ENCODE measurements at regions not wholly inside any gene's neighbourhood (a gene's known extent, or its start where the extent isn't known, plus 50 kb on each side); places are given as distances from the start of the nearest gene placed in this dataset.

DNA sequence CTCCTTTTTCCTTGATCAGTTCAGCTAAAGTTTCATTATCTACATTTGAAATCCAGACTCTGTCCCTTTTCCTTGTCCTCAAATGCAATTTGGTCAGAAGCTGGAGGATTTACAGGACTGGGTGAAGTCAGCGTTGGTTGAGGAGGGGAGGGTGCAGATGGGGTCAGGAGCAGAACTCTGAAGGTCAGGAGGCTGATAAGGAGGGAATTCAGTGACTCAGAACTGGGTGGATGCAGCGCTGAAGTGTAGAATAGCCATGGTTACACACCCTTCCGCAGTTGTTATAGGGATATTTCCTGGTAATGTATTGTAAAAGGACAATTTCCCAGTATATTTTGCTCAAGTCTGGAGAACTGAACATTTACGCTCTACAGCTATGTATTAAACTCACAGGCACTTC is 133.1 kb upstream of the FOXA2 start:
- Histone ChIP-seq H3K27me3 (replicated peaks; ENCODE audit: control insufficient read depth, insufficient read depth, low read length) (no peaks in the 10 kb centered on the region), H3K4me3 (replicated peaks; ENCODE audit: low read depth, low read length) (no peak overlapping the region), H3K36me3 (ENCODE audit: control insufficient read depth, insufficient read depth, low read length) (no peaks in the 10 kb centered on the region)
- TF ChIP-seq, protein P1, sequence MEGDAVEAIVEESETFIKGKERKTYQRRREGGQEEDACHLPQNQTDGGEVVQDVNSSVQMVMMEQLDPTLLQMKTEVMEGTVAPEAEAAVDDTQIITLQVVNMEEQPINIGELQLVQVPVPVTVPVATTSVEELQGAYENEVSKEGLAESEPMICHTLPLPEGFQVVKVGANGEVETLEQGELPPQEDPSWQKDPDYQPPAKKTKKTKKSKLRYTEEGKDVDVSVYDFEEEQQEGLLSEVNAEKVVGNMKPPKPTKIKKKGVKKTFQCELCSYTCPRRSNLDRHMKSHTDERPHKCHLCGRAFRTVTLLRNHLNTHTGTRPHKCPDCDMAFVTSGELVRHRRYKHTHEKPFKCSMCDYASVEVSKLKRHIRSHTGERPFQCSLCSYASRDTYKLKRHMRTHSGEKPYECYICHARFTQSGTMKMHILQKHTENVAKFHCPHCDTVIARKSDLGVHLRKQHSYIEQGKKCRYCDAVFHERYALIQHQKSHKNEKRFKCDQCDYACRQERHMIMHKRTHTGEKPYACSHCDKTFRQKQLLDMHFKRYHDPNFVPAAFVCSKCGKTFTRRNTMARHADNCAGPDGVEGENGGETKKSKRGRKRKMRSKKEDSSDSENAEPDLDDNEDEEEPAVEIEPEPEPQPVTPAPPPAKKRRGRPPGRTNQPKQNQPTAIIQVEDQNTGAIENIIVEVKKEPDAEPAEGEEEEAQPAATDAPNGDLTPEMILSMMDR (IDR thresholded peaks at IDR 0.05; ENCODE audit: insufficient read depth, low read length, poor library complexity, severe bottlenecking): no peak
- DNase-seq (ENCODE audit: extremely low read depth, insufficient read length): no peak

DNA sequence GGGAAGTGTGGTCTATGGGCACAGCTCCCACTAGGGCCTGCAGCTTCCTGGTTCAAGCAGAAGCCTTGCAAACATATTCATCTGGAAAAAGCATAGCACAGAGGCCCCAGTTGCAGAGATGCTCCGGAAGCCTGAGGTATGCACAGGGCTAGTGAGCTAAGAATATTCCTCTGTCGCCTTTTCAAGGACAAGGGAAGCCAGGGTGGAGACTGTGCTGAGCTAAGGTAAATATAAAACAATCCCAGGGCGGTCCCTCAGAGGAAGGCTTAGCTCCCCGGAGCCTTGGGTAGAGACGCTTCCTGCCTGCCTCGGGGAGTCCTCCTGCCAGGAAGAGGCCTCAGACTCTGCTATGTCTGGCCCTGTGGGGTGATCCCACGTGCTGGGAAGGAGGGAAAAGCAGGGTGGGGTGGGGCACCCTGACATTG is 134.8 kb upstream of the FOXA2 start:
- DNase-seq (ENCODE audit: extremely low read depth, insufficient read length): no peak
- no peak overlapping the region for H3K4me3 ChIP-seq (replicated peaks; ENCODE audit: low read depth, low read length)
- H3K36me3 ChIP-seq (ENCODE audit: control insufficient read depth, insufficient read depth, low read length): no peaks in the 10 kb centered on the region
- TF ChIP-seq, protein P1 (IDR thresholded peaks at IDR 0.05; ENCODE audit: insufficient read depth, low read length, poor library complexity, severe bottlenecking): no peak
- H3K27me3 ChIP-seq (replicated peaks; ENCODE audit: control insufficient read depth, insufficient read depth, low read length): no peaks in the 10 kb centered on the region

DNA sequence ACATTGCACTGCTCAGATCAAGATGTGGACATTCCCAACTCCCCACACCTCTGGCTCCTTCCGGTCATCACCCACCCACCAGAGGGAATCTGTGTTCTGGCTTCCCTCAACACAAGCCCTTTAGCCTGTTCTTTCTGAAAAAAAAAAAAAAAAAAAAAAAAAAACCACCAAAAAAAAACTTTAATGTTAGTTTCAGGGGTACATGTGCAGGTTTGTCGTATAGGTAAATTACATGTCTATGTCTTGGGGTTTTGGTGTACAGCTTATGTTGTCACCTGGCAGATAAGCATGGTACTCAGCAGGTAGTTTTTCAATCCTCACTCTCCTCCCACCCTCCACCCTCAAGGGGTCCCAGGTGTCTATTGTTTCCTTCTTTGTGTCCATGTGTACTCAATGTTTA is 135.8 kb upstream of the FOXA2 start:
- no peak overlapping the region for H3K4me3 ChIP-seq (replicated peaks; ENCODE audit: low read depth, low read length)
- H3K27me3 ChIP-seq (replicated peaks; ENCODE audit: control insufficient read depth, insufficient read depth, low read length): no peaks in the 10 kb centered on the region

DNA sequence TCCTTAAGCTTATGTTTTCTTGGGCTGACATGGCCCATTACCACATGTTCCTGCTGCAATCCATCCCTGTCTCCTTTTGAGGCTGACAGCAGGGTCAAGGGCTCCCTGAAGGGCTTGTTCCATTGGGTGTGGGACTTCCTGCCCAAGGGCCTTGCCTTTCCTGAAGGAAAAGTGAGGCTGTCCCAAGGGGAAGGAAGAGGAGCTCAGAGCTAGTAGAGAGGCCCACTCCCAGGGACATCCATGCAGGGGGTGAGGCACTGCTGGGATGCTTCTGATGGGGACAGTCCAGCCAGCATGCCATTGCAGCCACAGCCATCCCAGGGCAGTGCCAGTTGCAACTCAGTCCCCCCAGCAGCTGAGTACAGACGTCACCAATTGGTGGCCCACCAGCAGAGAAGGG is 138.4 kb upstream of the FOXA2 start:
- no peak overlapping the region for H3K4me3 ChIP-seq (replicated peaks; ENCODE audit: low read depth, low read length)

More for the DNA sequence above, 135.8 kb upstream of the FOXA2 start:
- DNase-seq (ENCODE audit: extremely low read depth, insufficient read length): no peak
- no peaks in the 10 kb centered on the region for H3K36me3 ChIP-seq (ENCODE audit: control insufficient read depth, insufficient read depth, low read length)
- TF ChIP-seq, protein P1 (IDR thresholded peaks at IDR 0.05; ENCODE audit: insufficient read depth, low read length, poor library complexity, severe bottlenecking): no peak

DNA sequence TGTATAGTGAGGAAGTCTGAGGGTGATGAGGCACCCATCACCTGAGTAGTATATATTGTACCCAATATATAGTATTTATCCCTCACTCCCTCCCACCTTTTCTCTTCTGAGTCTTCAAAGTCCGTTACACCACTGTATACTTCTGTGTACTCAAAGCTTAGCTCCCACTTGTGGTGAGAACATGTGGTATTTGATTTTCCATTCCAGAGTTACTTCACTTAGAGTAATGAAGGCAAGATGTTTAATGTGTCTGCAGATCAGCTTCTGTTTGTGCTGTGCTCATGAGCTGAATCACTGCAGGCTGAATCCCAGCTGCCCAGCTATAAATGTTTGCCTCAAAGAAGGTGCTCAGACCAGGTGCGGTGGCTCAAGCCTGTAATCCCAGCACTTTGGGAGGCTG is 139.3 kb upstream of the FOXA2 start:
- DNase-seq (ENCODE audit: extremely low read depth, insufficient read length): no peak
- TF ChIP-seq, protein P1 (IDR thresholded peaks at IDR 0.05; ENCODE audit: insufficient read depth, low read length, poor library complexity, severe bottlenecking): no peak

More for the DNA sequence above, 138.4 kb upstream of the FOXA2 start:
- no peaks in the 10 kb centered on the region for H3K36me3 ChIP-seq (ENCODE audit: control insufficient read depth, insufficient read depth, low read length)
- DNase-seq (ENCODE audit: extremely low read depth, insufficient read length): no peak
- TF ChIP-seq, protein P1 (IDR thresholded peaks at IDR 0.05; ENCODE audit: insufficient read depth, low read length, poor library complexity, severe bottlenecking): no peak
- no peaks in the 10 kb centered on the region for H3K27me3 ChIP-seq (replicated peaks; ENCODE audit: control insufficient read depth, insufficient read depth, low read length)

DNA sequence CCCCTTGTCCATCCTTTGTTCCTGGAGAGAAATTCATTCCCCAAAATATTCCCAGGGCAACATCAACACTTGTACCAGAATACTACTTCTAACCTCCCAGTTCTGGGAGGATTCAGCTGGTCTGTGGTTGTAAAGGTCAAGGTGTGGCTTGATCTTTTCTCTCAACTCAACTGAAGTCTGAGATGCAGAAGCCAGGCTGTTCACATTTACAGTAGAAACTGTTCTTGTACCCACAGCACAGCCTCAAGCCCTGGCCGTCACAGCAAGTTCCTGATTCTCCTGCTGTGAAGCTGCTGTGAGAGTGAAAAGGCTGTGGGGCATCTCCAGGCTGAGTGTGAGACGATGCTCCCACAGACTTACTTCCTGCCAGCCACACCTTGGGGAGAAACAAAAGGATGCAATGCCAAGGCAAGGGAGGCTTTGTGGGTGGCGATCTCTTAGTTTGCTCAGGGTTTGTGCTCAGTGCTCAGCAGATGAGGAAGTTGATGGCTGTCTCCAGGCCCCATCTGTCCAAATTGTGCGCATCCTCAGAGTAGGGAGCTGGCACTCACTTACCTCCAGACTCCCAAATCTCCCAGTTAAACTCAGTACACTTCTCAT is 143.9 kb upstream of the FOXA2 start:
- Histone ChIP-seq H3K36me3 (ENCODE audit: control insufficient read depth, insufficient read depth, low read length) (no peaks in the 10 kb centered on the region), H3K27me3 (replicated peaks; ENCODE audit: control insufficient read depth, insufficient read depth, low read length) (no peaks in the 10 kb centered on the region), H3K4me3 (replicated peaks; ENCODE audit: low read depth, low read length) (no peak overlapping the region)
- DNase-seq (ENCODE audit: extremely low read depth, insufficient read length): no peak
- TF ChIP-seq, protein P1 (IDR thresholded peaks at IDR 0.05; ENCODE audit: insufficient read depth, low read length, poor library complexity, severe bottlenecking): no peak

More for the DNA sequence above, 139.3 kb upstream of the FOXA2 start:
- no peaks in the 10 kb centered on the region for H3K36me3 ChIP-seq (ENCODE audit: control insufficient read depth, insufficient read depth, low read length)
- H3K4me3 ChIP-seq (replicated peaks; ENCODE audit: low read depth, low read length): no peak overlapping the region
- H3K27me3 ChIP-seq (replicated peaks; ENCODE audit: control insufficient read depth, insufficient read depth, low read length): no peaks in the 10 kb centered on the region

Data from GM06990 (cell line).